ENCODE measurements at regions not wholly inside any gene's neighbourhood (a gene's known extent, or its start where the extent isn't known, plus 50 kb on each side); places are given as distances from the start of the nearest gene placed in this dataset.
"Not testable (repeated sequence)": the region's sequence is repeated elsewhere in the genome, so short reads cannot be mapped to it uniquely, and the experiment has no call there.

GRCh38 chr17:36845916-36846315 is 91.4 kb upstream of the LHX1 start:
- no peak for DNase-seq (ENCODE audit: low read depth)

- DNase-seq (ENCODE audit: low read depth), result no peak
These were observed 90.6 kb upstream of the LHX1 start for GRCh38 chr17:36846410-36847292.

GRCh38 chr17:36848008-36848902 is 89.0 kb upstream of the LHX1 start:
- DNase-seq (ENCODE audit: low read depth), result no peak

- DNase-seq (ENCODE audit: low read depth), result not testable (repeated sequence)
These were observed 88.3 kb upstream of the LHX1 start for GRCh38 chr17:36849020-36849419.

- peak; percentile 48 for DNase-seq (ENCODE audit: low read depth)
These were observed 87.4 kb upstream of the LHX1 start for GRCh38 chr17:36849871-36850348.

GRCh38 chr17:36850790-36851189 is 86.5 kb upstream of the LHX1 start:
- DNase-seq (ENCODE audit: low read depth), result peak; percentile 52

DNA sequence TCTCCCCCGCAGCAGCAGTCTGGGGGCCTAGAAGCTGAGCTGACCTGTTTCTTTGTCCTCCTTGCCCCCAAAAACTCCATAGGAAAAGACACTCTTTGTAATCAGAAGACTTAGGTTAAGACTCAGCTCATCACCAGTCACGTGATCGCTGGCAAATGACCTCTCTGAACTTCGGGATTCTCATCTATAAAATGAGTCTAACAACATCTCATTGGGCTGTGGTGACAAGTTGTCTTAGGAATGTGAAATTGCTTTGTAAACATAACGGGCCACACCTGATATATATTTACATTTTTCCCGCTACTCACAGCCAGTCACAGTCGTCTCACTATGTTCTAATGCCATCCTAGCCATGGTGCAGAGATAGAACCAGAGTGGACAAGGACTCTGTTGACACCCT is 86.0 kb upstream of the LHX1 start:
- peak; percentile 21 for DNase-seq (ENCODE audit: low read depth)

GRCh38 chr17:36852478-36852877 is 84.8 kb upstream of the LHX1 start:
- DNase-seq (ENCODE audit: low read depth), result not testable (repeated sequence)

DNA sequence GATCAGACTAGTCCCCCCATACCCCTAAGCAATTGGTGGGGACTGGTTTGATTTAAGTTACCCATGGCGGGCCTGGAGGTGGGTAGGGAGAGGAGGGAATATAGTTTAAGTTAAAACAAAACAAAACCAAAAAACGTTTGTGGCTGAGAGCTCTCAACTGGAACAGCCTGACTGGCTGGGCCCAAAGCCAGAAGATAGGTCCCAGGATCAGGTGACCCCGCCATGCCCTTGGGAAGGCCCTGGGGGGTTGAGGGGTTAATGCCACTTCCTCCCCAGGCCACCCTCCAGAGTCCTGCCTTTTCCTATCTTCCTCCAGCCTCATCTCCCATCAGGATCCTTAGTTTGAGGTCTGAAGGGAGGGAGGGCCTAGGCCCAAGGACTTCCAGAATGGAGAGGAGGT is 82.3 kb upstream of the LHX1 start:
- DNase-seq (ENCODE audit: low read depth), result no peak

- no peak for DNase-seq (ENCODE audit: low read depth)
These were observed 81.8 kb upstream of the LHX1 start for GRCh38 chr17:36855459-36855858.

DNA sequence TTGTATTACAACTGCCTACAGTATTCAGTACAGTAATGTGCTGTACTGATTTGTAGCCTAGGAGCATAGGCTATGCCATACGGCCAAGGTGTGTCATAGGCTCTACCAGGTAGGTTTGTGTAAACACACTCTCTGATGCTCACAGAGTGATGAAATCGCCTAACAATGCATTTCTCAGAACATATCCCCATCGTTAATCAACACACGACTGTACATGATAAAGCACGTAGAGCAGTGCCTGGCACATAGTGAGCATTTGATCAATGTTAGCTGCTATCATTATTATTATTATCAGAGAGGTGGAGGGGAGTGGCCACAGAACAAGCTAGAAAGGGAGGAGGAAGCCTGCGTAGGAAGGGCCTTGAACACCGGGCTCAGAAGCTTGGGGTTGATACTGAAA is 81.1 kb upstream of the LHX1 start:
- DNase-seq (ENCODE audit: low read depth), result peak; percentile 36

GRCh38 chr17:36856903-36857381 is 80.3 kb upstream of the LHX1 start:
- no peak for DNase-seq (ENCODE audit: low read depth)

DNA sequence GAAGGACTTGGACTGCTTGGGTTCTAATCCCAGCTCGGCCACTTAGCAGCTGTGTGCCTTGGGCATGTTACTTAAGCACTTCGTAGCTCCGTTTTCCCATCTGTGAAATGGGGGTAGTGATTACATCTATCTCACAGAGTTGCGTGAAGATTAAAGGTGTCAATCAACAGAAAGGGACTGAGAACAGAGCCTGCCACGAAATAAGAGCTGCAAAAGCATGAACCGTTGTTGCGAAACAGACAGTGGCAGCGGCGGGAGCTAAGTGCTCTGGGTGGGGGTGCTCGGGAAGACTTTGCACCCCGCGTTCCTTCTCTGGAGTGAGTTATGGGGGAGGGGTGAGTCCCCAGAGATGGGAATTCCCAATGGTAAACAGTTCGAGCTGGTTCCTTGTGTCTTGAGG is 79.6 kb upstream of the LHX1 start:
- DNase-seq (ENCODE audit: low read depth), result no peak

GRCh38 chr17:36858119-36859002 is 78.9 kb upstream of the LHX1 start:
- DNase-seq (ENCODE audit: low read depth), result no peak

DNA sequence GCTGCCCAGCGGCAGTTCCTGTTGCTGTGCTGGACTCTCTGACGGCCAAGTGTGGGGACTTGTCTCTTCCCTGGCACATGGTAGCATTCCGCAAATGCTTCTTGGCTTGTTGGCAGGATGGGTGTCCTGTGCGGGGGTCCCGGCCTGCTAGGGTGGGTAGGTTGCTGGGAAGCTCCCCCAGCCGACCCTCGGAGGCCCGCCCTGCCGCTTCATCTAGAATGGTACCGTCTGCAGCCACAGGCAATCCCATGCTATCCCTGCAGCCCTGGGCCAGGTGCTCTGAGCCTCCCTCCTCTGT is 78.3 kb upstream of the LHX1 start:
- DNase-seq (ENCODE audit: low read depth), result no peak

- DNase-seq (ENCODE audit: low read depth), result no peak
These were observed 77.6 kb upstream of the LHX1 start for GRCh38 chr17:36859706-36860105.

- DNase-seq (ENCODE audit: low read depth), result no peak
These were observed 75.7 kb upstream of the LHX1 start for GRCh38 chr17:36861531-36861930.

- no peak for DNase-seq (ENCODE audit: low read depth)
These were observed 75.0 kb upstream of the LHX1 start for GRCh38 chr17:36862116-36862920.

GRCh38 chr17:36863131-36863530 is 74.1 kb upstream of the LHX1 start:
- DNase-seq (ENCODE audit: low read depth), result no peak

- DNase-seq (ENCODE audit: low read depth), result no peak
These were observed 73.3 kb upstream of the LHX1 start for GRCh38 chr17:36863676-36864612.

Measured in amniotic epithelial cell (primary cell).